ENCODE measurements at regions not wholly inside any gene's neighbourhood (a gene's known extent, or its start where the extent isn't known, plus 50 kb on each side); places are given as distances from the start of the nearest gene placed in this dataset.

- TF ChIP-seq CTCF (IDR thresholded peaks at IDR 0.05; ENCODE audit: low read length): no peak
- TF ChIP-seq EZH2 (IDR thresholded peaks at IDR 0.05; ENCODE audit: borderline replicate concordance, low read length): no peak
Measured at GRCh38 chr1:72462186-72462905, 180.0 kb upstream of the NEGR1 start.

All from OCI-LY1 (cell line).